ENCODE measurements at regions not wholly inside any gene's neighbourhood (a gene's known extent, or its start where the extent isn't known, plus 50 kb on each side); places are given as distances from the start of the nearest gene placed in this dataset.

- TF ChIP-seq, protein P1, sequence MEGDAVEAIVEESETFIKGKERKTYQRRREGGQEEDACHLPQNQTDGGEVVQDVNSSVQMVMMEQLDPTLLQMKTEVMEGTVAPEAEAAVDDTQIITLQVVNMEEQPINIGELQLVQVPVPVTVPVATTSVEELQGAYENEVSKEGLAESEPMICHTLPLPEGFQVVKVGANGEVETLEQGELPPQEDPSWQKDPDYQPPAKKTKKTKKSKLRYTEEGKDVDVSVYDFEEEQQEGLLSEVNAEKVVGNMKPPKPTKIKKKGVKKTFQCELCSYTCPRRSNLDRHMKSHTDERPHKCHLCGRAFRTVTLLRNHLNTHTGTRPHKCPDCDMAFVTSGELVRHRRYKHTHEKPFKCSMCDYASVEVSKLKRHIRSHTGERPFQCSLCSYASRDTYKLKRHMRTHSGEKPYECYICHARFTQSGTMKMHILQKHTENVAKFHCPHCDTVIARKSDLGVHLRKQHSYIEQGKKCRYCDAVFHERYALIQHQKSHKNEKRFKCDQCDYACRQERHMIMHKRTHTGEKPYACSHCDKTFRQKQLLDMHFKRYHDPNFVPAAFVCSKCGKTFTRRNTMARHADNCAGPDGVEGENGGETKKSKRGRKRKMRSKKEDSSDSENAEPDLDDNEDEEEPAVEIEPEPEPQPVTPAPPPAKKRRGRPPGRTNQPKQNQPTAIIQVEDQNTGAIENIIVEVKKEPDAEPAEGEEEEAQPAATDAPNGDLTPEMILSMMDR (optimal IDR thresholded peaks at IDR 0.05 in 1 of 3, IDR thresholded peaks at IDR 0.05 in 1 of 3, conservative IDR thresholded peaks at IDR 0.05 in 1 of 3; ENCODE audit: extremely low read depth in 1 of 3, insufficient read depth in 2 of 3, low read length in 3 of 3): no peak
- TF ChIP-seq EZH2 (IDR thresholded peaks at IDR 0.05; ENCODE audit: low read length): no peak
Observed at GRCh38 chr2:189305291-189305943, 125.9 kb upstream of the COL5A2 start.

Measured in keratinocyte (primary cell).